ENCODE measurements at regions not wholly inside any gene's neighbourhood (a gene's known extent, or its start where the extent isn't known, plus 50 kb on each side); places are given as distances from the start of the nearest gene placed in this dataset.

DNA sequence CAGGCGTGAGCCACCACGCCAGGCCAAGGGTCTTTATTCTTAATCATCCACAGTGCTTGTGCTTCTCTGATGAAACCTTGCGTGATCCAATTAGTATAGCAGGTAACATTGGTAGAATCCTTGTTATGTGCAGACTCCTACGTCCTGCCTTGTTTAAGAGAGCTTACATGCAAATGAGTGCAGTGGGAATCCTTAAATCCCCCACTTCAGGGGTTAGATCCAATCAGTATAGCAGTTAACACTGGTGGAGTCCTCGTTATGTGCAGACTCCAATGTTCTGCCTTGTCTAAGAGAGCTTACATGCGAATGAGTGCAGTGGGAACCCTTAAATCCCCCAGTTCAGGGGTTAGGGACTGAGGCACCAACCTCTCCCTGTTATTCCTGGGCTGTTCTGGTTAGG is 193.4 kb downstream of the SEMA6A start:
- TF ChIP-seq, protein P1, sequence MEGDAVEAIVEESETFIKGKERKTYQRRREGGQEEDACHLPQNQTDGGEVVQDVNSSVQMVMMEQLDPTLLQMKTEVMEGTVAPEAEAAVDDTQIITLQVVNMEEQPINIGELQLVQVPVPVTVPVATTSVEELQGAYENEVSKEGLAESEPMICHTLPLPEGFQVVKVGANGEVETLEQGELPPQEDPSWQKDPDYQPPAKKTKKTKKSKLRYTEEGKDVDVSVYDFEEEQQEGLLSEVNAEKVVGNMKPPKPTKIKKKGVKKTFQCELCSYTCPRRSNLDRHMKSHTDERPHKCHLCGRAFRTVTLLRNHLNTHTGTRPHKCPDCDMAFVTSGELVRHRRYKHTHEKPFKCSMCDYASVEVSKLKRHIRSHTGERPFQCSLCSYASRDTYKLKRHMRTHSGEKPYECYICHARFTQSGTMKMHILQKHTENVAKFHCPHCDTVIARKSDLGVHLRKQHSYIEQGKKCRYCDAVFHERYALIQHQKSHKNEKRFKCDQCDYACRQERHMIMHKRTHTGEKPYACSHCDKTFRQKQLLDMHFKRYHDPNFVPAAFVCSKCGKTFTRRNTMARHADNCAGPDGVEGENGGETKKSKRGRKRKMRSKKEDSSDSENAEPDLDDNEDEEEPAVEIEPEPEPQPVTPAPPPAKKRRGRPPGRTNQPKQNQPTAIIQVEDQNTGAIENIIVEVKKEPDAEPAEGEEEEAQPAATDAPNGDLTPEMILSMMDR (conservative IDR thresholded peaks at IDR 0.05; ENCODE audit: control insufficient read depth, insufficient read depth, low read depth, low read length): no peak
- H3K4me3 ChIP-seq (ENCODE audit: control insufficient read depth, low read depth, low read length): no peak overlapping the region
- DNase-seq (ENCODE audit: low read depth): no peak

DNA sequence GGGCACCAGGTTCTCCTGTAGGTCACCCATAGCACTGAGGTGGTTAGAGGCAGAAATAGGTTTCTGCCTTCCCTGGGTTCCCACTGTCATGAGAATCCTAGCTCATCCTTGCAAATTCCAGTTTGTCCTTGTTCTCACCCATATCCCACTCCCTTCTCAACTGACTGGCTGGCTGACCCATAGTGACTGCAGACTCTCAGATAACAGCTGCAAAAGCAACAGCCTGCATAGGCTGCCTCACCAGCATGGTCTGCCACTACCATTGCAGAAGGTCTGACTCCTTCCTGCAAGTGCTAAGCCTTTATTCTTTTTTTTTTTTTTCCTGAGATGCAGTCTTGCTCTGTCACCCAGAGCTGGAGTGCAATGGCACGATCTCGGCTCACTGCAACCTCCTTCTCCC is 194.0 kb downstream of the SEMA6A start:
- TF ChIP-seq, protein P1 (conservative IDR thresholded peaks at IDR 0.05; ENCODE audit: control insufficient read depth, insufficient read depth, low read depth, low read length): no peak
- no peak overlapping the region for H3K4me3 ChIP-seq (ENCODE audit: control insufficient read depth, low read depth, low read length)
- no peak for DNase-seq (ENCODE audit: low read depth)

DNA sequence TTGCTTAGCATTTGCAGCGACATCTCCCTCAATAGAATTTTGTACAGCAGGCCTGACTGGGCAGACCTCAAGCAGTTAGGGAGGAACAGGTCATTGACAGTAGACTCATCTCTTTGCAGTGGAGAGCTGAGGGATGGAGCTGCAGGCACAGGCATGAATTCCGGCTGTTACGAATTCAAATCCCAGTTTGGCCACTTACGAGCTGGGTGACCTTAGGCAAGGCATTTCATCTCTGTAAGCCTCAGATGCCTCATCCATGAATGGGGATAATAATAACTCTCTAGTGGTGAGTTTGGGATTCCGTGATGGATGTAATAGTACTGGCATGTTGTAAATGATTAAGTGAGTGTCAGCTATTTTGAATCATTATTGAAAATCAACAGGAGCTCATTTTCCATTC is 195.3 kb downstream of the SEMA6A start:
- DNase-seq (ENCODE audit: low read depth): no peak
- TF ChIP-seq, protein P1 (conservative IDR thresholded peaks at IDR 0.05; ENCODE audit: control insufficient read depth, insufficient read depth, low read depth, low read length): no peak
- H3K4me3 ChIP-seq (ENCODE audit: control insufficient read depth, low read depth, low read length): no peak overlapping the region

DNA sequence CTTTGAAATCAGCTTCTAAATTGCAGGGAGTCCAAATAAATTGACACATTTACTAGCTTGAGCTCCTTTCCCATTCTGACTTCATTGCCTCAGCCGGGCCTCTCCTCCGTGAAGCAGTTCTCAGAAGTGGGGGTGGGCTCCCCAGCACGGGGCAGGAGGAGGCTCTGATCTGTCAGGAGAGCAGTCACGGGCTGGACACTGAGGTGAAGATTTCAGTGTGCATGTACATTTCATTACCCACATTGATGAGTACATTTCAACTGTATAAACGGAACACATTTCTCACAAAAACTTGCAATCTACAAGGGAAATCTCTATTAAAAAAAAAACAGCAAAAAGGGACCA is 195.9 kb downstream of the SEMA6A start:
- no peak for DNase-seq (ENCODE audit: low read depth)
- TF ChIP-seq, protein P1 (conservative IDR thresholded peaks at IDR 0.05; ENCODE audit: control insufficient read depth, insufficient read depth, low read depth, low read length): no peak
- no peak overlapping the region for H3K4me3 ChIP-seq (ENCODE audit: control insufficient read depth, low read depth, low read length)

DNA sequence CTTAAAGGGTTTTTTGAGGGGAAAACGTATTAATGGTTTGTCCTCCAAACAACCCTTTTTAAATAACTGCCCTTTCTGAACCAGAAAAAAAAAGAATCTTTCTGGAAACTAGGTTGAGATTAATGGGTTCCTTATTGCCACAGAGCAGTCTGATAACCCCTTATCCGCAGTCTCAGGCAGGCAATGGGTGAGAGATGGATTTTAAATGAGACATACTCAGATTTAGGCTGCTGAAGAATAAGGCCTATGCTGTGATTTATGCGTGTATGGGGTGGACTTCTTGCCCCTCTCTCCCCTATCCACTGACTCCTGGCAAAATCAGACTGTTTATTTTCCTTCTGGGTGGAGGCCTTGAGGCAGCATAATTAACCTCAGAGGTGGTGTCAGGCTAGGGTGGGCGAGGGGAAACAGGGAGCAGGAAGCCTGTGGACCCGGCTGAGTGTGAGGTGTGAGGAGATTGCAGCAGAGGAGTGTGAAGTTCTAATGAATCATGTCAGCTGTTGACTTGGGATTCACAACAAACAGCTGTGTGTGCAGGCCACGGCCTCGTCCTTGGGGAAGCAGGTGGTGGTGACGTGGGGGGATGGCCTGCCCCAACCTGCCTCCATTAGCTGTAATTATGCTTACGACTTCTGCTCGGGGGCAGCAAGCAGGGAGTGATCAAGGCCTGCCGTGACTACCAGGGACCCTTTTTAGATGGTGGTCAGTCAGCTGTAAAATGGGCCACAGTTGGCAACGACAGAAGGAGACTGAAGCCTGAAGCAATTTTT is 196.4 kb downstream of the SEMA6A start:
- no peak overlapping the region for H3K4me3 ChIP-seq (ENCODE audit: control insufficient read depth, low read depth, low read length)
- no peak for DNase-seq (ENCODE audit: low read depth)
- TF ChIP-seq, protein P1 (conservative IDR thresholded peaks at IDR 0.05; ENCODE audit: control insufficient read depth, insufficient read depth, low read depth, low read length): no peak

DNA sequence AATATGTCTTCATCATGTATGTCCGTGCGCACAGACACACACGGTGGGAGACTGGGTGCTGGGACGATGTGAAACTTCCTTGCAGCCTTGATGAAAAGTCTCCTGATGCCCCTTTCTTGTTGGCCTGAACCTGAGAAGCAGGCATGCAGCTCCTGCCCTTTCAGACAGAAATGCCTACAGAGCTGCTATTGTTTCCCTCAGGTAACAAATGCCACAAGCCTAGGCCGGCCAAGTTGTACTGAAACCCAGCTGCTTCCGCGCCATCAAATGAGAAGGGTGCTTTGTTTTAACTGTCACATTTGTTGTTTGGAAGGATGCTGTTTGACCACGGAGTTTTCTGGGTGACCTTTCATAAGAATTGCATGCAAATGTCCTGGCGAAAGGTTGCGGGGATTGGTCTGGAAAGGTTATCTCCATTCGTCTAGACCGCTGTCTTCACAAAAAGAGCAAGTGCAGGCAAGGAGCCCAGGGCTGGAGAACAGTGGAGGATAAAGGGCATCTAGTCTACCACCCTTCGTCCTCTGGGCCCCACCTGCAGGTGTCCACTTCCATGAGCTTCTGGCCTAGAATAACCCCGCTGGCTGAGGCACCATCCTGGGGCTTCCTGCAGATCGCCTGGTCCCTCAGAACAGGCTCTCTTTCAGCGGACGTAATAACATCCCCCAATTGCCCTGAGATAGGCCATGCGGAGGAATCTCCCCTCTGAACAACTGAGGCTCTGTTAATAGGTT is 197.2 kb downstream of the SEMA6A start:
- no peak for DNase-seq (ENCODE audit: low read depth)

More for the DNA sequence above, 197.2 kb downstream of the SEMA6A start:
- H3K4me3 ChIP-seq (ENCODE audit: control insufficient read depth, low read depth, low read length): no peak overlapping the region
- TF ChIP-seq, protein P1 (conservative IDR thresholded peaks at IDR 0.05; ENCODE audit: control insufficient read depth, insufficient read depth, low read depth, low read length): no peak
